GM21381 (cell line): ENCODE measurements at regions not wholly inside any gene's neighbourhood (a gene's known extent, or its start where the extent isn't known, plus 50 kb on each side); places are given as distances from the start of the nearest gene placed in this dataset.

Experiments
- ATAC-seq: cut with Tn5 transposase; IDR thresholded peaks from one replicate; pipeline ENCODE4 v1.9.1; 2021; ENCODE audit warnings: mild to moderate bottlenecking, moderate library complexity; ENCODE audit not compliant: unreplicated experiment

GRCh38 chr6:138607478-138608433 is 108.5 kb upstream of the NHSL1 start:
- no peak for ATAC-seq

GRCh38 chr6:138608896-138609295 is 109.6 kb upstream of the NHSL1 start:
- ATAC-seq, result no peak

GRCh38 chr6:138609801-138610430 is 110.6 kb upstream of the NHSL1 start:
- ATAC-seq, result no peak

- no peak for ATAC-seq
Observed at GRCh38 chr6:138610816-138611215, 111.5 kb upstream of the NHSL1 start.

- no peak for ATAC-seq
Observed at GRCh38 chr6:138614151-138614550, 114.9 kb upstream of the NHSL1 start.

- ATAC-seq, result no peak
Observed at GRCh38 chr6:138618168-138618567, 118.9 kb upstream of the NHSL1 start.

- no peak for ATAC-seq
Observed at GRCh38 chr6:138620630-138621029, 121.3 kb upstream of the NHSL1 start.

- no peak for ATAC-seq
Observed at GRCh38 chr6:138622967-138623366, 123.7 kb upstream of the NHSL1 start.

- no peak for ATAC-seq
Observed at GRCh38 chr6:138631566-138631965, 132.3 kb upstream of the NHSL1 start.

GRCh38 chr6:138637822-138638221 is 135.7 kb upstream of the CCDC28A start:
- ATAC-seq, result no peak

GRCh38 chr6:138638604-138639003 is 135.0 kb upstream of the CCDC28A start:
- no peak for ATAC-seq

GRCh38 chr6:138640028-138640427 is 133.5 kb upstream of the CCDC28A start:
- ATAC-seq, result no peak

- no peak for ATAC-seq
Observed at GRCh38 chr6:138643210-138643609, 130.4 kb upstream of the CCDC28A start.

- no peak for ATAC-seq
Observed at GRCh38 chr6:138645976-138646640, 127.5 kb upstream of the CCDC28A start.

GRCh38 chr6:138647006-138647405 is 126.6 kb upstream of the CCDC28A start:
- no peak for ATAC-seq

- ATAC-seq, result no peak
Observed at GRCh38 chr6:138648127-138648526, 125.4 kb upstream of the CCDC28A start.

- ATAC-seq, result no peak
Observed at GRCh38 chr6:138651491-138651890, 122.1 kb upstream of the CCDC28A start.

GRCh38 chr6:138652824-138653223 is 120.7 kb upstream of the CCDC28A start:
- ATAC-seq, result no peak

- no peak for ATAC-seq
Observed at GRCh38 chr6:138653435-138653834, 120.1 kb upstream of the CCDC28A start.

- peak; percentile 97 for ATAC-seq
Observed at GRCh38 chr6:138654715-138655634, 118.6 kb upstream of the CCDC28A start.

GRCh38 chr6:138655828-138656227 is 117.7 kb upstream of the CCDC28A start:
- no peak for ATAC-seq
